ENCODE measurements at regions not wholly inside any gene's neighbourhood (a gene's known extent, or its start where the extent isn't known, plus 50 kb on each side); places are given as distances from the start of the nearest gene placed in this dataset.

GRCh38 chr6:164294047-164294784 lies 879.7 kb downstream of the QKI start:
- no peak for TF ChIP-seq CTCF (IDR thresholded peaks at IDR 0.05; ENCODE audit: insufficient read depth, low read depth, low read length, missing control alignments)
- H3K4me3 ChIP-seq (ENCODE audit: low read depth, low read length): no peak overlapping the region
- no peak for DNase-seq (ENCODE audit: low read depth)

DNA sequence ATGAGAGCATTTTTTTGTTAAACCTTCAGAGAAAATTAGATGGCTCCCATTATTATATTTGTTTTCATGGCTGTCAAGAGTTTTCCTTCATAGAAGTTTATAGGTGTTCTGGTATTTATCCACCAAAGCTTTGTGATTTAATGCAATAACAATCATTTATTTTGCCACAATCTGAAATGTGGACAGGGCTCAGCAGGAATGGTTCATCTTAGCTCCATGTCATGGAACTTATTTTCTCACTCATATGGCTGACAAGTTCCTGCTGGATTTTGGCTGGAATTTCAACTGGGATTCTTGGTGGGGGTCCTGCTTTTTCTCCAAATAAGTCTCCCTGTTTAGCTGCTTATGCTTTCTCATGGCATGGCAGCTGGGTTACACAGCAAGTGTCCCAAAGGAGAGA lies 876.7 kb downstream of the QKI start:
- no peak overlapping the region for H3K4me3 ChIP-seq (ENCODE audit: low read depth, low read length)
- no peak for TF ChIP-seq CTCF (IDR thresholded peaks at IDR 0.05; ENCODE audit: insufficient read depth, low read depth, low read length, missing control alignments)

GRCh38 chr6:164290101-164290500 lies 875.6 kb downstream of the QKI start:
- no peak for DNase-seq (ENCODE audit: low read depth)
- H3K4me3 ChIP-seq (ENCODE audit: low read depth, low read length): no peak overlapping the region
- TF ChIP-seq CTCF (IDR thresholded peaks at IDR 0.05; ENCODE audit: insufficient read depth, low read depth, low read length, missing control alignments): no peak

More for the DNA sequence above, 876.7 kb downstream of the QKI start:
- no peak for DNase-seq (ENCODE audit: low read depth)

DNA sequence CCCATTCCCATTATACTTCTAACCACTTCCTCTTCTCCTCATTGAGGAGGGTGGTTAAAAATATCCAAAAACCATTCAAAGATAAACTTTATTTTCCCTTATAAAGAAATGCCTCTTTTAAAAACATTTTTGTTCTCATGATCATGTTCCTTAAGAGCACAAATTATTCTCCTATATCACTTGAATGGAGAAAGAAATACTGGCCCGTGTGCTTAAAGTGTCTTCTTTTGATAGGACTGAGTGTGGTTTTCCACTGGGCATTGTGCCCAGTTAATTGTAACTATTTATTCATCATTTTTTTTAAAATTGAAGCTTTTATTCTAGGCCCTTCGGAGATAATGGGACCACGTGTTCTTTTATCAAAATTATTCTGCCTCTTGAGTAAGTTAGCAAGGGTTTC lies 871.5 kb downstream of the QKI start:
- DNase-seq (ENCODE audit: low read depth): no peak
- no peak for TF ChIP-seq CTCF (IDR thresholded peaks at IDR 0.05; ENCODE audit: insufficient read depth, low read depth, low read length, missing control alignments)
- H3K4me3 ChIP-seq (ENCODE audit: low read depth, low read length): no peak overlapping the region

- TF ChIP-seq CTCF (IDR thresholded peaks at IDR 0.05; ENCODE audit: insufficient read depth, low read depth, low read length, missing control alignments): no peak
- DNase-seq (ENCODE audit: low read depth): peak; percentile 17
- no peak overlapping the region for H3K4me3 ChIP-seq (ENCODE audit: low read depth, low read length)
Observed at GRCh38 chr6:164283574-164283973, 869.1 kb downstream of the QKI start.

DNA sequence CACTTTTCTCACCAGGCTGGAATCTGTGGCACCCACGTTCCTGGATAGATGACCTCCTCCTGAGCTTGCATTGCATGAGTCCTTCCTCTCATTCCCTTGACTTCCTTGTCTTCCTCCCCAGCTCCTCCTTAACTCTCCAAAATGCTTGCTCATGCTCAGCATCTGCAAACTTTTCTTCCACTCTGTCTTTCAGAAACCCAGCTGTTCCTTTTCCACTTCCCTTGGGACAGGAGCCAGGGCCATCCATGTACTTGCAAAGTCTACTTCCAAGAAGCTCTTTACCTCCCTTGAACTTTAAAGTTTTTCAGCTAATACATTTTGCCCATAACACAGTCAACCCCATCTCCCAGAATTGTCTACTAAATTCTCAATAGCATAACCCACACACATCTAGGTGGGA lies 861.7 kb downstream of the QKI start:
- no peak overlapping the region for H3K4me3 ChIP-seq (ENCODE audit: low read depth, low read length)
- no peak for TF ChIP-seq CTCF (IDR thresholded peaks at IDR 0.05; ENCODE audit: insufficient read depth, low read depth, low read length, missing control alignments)
- no peak for DNase-seq (ENCODE audit: low read depth)

DNA sequence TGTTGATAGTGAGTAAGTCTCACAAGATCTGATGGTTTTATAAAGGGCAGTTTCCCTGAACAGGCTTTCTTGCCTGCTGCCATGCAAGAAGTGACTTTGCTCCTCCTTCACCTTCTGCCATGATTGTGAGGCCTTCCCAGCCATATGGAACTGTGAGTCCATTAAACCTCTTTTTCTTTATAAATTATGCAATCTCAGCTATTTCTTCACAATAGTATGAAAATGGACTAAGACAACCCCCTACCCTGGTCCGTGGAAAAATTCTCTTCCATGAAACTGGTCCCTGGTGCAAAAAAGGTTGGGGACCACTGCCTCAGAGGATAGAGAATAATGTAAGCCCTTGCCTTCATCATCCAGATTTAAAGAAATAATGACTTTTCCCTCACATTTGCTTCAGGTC lies 861.3 kb downstream of the QKI start:
- DNase-seq (ENCODE audit: low read depth): no peak
- H3K4me3 ChIP-seq (ENCODE audit: low read depth, low read length): no peak overlapping the region
- TF ChIP-seq CTCF (IDR thresholded peaks at IDR 0.05; ENCODE audit: insufficient read depth, low read depth, low read length, missing control alignments): no peak
